ENCODE measurements at regions not wholly inside any gene's neighbourhood (a gene's known extent, or its start where the extent isn't known, plus 50 kb on each side); places are given as distances from the start of the nearest gene placed in this dataset.
"Not testable (repeated sequence)": the region's sequence is repeated elsewhere in the genome, so short reads cannot be mapped to it uniquely, and the experiment has no call there.

GRCh38 chr12:95358111-95359083 is 115.6 kb upstream of the METAP2 start:
- no peak for DNase-seq (ENCODE audit: low spot score)

- no peak for DNase-seq (ENCODE audit: low spot score)
Observed at GRCh38 chr12:95365912-95366311, 108.0 kb upstream of the METAP2 start.

GRCh38 chr12:95368931-95369330 is 105.0 kb upstream of the METAP2 start:
- no peak for DNase-seq (ENCODE audit: low spot score)

- no peak for DNase-seq (ENCODE audit: low spot score)
Observed at GRCh38 chr12:95371571-95371970, 102.4 kb upstream of the METAP2 start.

- DNase-seq (ENCODE audit: low spot score) = not testable (repeated sequence)
Observed at GRCh38 chr12:95379481-95379880, 94.5 kb upstream of the METAP2 start.

GRCh38 chr12:95380334-95380733 is 93.6 kb upstream of the METAP2 start:
- not testable (repeated sequence) for DNase-seq (ENCODE audit: low spot score)

- no peak for DNase-seq (ENCODE audit: low spot score)
Observed at GRCh38 chr12:95380997-95381786, 92.8 kb upstream of the METAP2 start.

- DNase-seq (ENCODE audit: low spot score) = not testable (repeated sequence)
Observed at GRCh38 chr12:95383920-95384319, 90.0 kb upstream of the METAP2 start.

GRCh38 chr12:95384785-95385184 is 89.2 kb upstream of the METAP2 start:
- DNase-seq (ENCODE audit: low spot score) = no peak

- no peak for DNase-seq (ENCODE audit: low spot score)
Observed at GRCh38 chr12:95385246-95386035, 88.5 kb upstream of the METAP2 start.

- DNase-seq (ENCODE audit: low spot score) = no peak
Observed at GRCh38 chr12:95386051-95386450, 87.9 kb upstream of the METAP2 start.

GRCh38 chr12:95388260-95388659 is 85.7 kb upstream of the METAP2 start:
- not testable (repeated sequence) for DNase-seq (ENCODE audit: low spot score)

- DNase-seq (ENCODE audit: low spot score) = no peak
Observed at GRCh38 chr12:95390192-95390591, 83.8 kb upstream of the METAP2 start.

GRCh38 chr12:95390932-95391331 is 83.0 kb upstream of the METAP2 start:
- no peak for DNase-seq (ENCODE audit: low spot score)

- no peak for DNase-seq (ENCODE audit: low spot score)
Observed at GRCh38 chr12:95393191-95393790, 80.7 kb upstream of the METAP2 start.

GRCh38 chr12:95395696-95396095 is 78.3 kb upstream of the METAP2 start:
- no peak for DNase-seq (ENCODE audit: low spot score)

GRCh38 chr12:95396849-95397468 is 77.0 kb upstream of the METAP2 start:
- DNase-seq (ENCODE audit: low spot score) = no peak

- DNase-seq (ENCODE audit: low spot score) = no peak
Observed at GRCh38 chr12:95397571-95397970, 76.4 kb upstream of the METAP2 start.

- no peak for DNase-seq (ENCODE audit: low spot score)
Observed at GRCh38 chr12:95402096-95402495, 71.9 kb upstream of the METAP2 start.

- DNase-seq (ENCODE audit: low spot score) = no peak
Observed at GRCh38 chr12:95408201-95408600, 65.8 kb upstream of the METAP2 start.

GRCh38 chr12:95411057-95411456 is 62.9 kb upstream of the METAP2 start:
- DNase-seq (ENCODE audit: low spot score) = no peak

Data from hepatic stellate cell (primary cell).